Activated T-cell treated with anti-CD3 and anti-CD28 coated beads, Interleukin-2, amount 50 U/mL, for 72 hours (primary cell): ENCODE measurements at regions not wholly inside any gene's neighbourhood (a gene's known extent, or its start where the extent isn't known, plus 50 kb on each side); places are given as distances from the start of the nearest gene placed in this dataset.
"Not testable (repeated sequence)": the region's sequence is repeated elsewhere in the genome, so short reads cannot be mapped to it uniquely, and the experiment has no call there.

Source experiments
- ATAC-seq, 2 donors: fragments of 150-1000 bp; cut with Tn5 transposase; replicated peaks in 1 of 2; 2 replicates each; pipeline ENCODE4 v1.10.0; 2021; ENCODE audit warnings: moderate library complexity in 2 of 2, mild to moderate bottlenecking in 1 of 2
- DNase-seq, 2 donors: peaks; one replicate each; pipeline ENCODE4 v3.0.0; 2021 to 2022; ENCODE audit warnings: mixed read lengths in 1 of 2
- H3K27ac Mint-ChIP-seq: one replicate; pipeline ENCODE4 v1.8.0; 2022; ENCODE audit warnings: mild to moderate bottlenecking, moderate library complexity, mixed read lengths
- H3K27me3 Mint-ChIP-seq: one replicate; pipeline ENCODE4 v1.8.0; 2022; ENCODE audit warnings: low read depth, mixed read lengths
- H3K36me3 Mint-ChIP-seq, 2 donors: one replicate each; pipeline ENCODE4 v1.8.0; 2022; ENCODE audit warnings: mixed read lengths in 2 of 2, mild to moderate bottlenecking in 1 of 2; ENCODE audit not compliant: insufficient read depth in 2 of 2
- H3K4me1 Mint-ChIP-seq: one replicate; pipeline ENCODE4 v1.8.0; 2022; ENCODE audit warnings: low read depth, mixed read lengths
- H3K4me3 Mint-ChIP-seq, 2 donors: one replicate each; pipeline ENCODE4 v1.8.0; 2022; ENCODE audit warnings: mild to moderate bottlenecking in 2 of 2, mixed read lengths in 2 of 2, moderate library complexity in 2 of 2
- H3K9me3 Mint-ChIP-seq, 2 donors: one replicate each; pipeline ENCODE4 v1.8.0; 2022; ENCODE audit warnings: mixed read lengths in 2 of 2

DNA sequence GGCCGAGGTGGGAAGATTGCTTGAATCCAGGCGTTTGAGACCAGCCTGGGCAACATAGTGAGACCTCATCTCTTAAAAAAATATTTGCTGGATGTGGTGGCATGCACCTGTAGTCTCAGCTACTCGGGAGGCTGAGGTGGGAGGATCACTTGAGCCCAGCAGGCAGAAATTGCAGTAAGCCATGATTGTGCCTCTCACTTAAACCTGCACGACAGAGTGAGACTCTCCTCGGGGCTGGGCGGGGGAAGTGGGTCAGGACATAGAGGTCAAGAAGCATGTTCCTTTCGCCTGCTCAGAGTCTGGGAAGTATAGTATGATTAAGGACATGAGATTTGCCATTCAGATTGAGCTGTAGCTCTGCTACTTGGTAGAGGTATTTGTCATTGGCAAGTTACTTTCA lies 52.3 kb downstream of the SEPTIN7 start:
- not testable (repeated sequence) for H3K9me3 Mint-ChIP-seq, H3K36me3 Mint-ChIP-seq, ATAC-seq, DNase-seq, H3K27me3 Mint-ChIP-seq, H3K4me3 Mint-ChIP-seq, H3K27ac Mint-ChIP-seq
- peaks cover 35% of the 10 kb centered on the region for H3K4me1 Mint-ChIP-seq

DNA sequence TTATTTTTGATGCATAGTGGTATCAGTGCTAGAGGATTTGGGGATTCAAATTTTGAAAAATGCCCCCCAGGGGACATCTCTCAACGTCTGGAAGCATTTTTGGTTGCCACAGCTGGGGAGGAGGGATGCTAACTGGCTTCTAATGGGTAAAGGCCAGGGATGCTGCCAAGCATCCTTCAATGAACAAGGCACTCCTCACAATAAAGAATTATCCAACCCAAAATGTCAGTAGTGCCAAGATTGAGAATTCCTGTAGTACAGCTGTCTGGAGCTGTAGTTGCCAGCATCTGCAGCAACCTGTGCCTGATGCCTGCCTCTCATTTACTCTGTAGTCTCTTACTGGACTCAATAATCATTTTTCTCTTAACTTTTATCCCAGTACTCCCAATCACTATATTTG lies 53.5 kb downstream of the SEPTIN7 start:
- ATAC-seq (no peak), DNase-seq (no peak)
- Mint-ChIP-seq H3K9me3 (peaks cover 0 to 6% of the 10 kb centered on the region in 2 donors), H3K4me1 (peaks cover 38% of the 10 kb centered on the region), H3K27me3 (no peaks in the 10 kb centered on the region), H3K4me3 (no peak overlapping the region), H3K36me3 (peaks cover 5 to 10% of the 10 kb centered on the region in 2 donors), H3K27ac (no peak overlapping the region)

DNA sequence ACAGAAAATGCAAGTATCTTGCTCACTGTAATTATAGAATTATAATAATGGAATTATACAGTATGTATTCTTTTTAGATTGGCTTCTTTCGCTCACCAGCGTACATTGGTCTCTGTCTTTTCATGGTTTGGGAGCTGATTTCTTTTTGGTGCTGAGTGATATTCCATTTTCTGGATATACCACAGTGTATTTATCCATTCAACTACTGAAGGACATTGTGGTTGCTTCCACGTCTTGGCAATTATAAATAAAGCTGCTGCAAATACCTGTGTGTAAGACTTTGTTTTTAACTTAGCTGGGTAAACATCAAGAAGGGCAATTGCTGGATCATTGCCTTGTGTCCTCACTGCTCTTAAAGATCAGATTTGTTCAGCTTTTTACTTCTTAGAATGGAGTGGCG lies 55.3 kb downstream of the SEPTIN7 start:
- H3K9me3 Mint-ChIP-seq: peaks cover 0 to 6% of the 10 kb centered on the region in 2 donors
- peaks cover 41% of the 10 kb centered on the region for H3K4me1 Mint-ChIP-seq
- ATAC-seq (no peak), DNase-seq (no peak)
- no peak overlapping the region for H3K27ac Mint-ChIP-seq
- H3K27me3 Mint-ChIP-seq: no peaks in the 10 kb centered on the region
- H3K4me3 Mint-ChIP-seq: peak overlapping the region in 1 of 2 donors; percentile 34
- H3K36me3 Mint-ChIP-seq: peaks cover 5 to 7% of the 10 kb centered on the region in 2 donors

DNA sequence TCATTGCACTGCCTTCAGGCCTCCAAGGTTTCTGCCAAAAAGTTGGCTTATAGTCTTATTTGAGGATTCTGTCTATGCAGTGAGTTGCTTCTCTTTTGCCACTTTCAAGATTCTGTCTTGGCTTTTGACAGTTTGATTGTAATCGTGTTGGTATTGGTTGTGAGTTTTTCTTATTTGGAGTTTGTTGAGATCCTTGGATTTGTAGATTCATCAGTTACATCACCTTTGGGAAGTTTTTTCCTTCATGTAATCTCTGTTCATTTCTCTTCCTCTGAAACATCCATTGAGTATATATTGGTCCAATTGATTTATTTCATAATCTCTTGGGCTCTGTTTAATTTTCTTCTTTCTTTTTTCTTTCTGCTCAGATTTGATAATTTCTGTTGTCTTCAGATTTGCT lies 59.8 kb downstream of the SEPTIN7 start:
- DNase-seq (no peak), ATAC-seq (no peak)
- Mint-ChIP-seq H3K27me3 (no peaks in the 10 kb centered on the region), H3K9me3 (peaks cover 0 to 6% of the 10 kb centered on the region in 2 donors), H3K4me1 (peaks cover 31% of the 10 kb centered on the region), H3K4me3 (no peak overlapping the region), H3K36me3 (peaks cover 8 to 9% of the 10 kb centered on the region in 2 donors), H3K27ac (peak overlapping the region; percentile 63)

DNA sequence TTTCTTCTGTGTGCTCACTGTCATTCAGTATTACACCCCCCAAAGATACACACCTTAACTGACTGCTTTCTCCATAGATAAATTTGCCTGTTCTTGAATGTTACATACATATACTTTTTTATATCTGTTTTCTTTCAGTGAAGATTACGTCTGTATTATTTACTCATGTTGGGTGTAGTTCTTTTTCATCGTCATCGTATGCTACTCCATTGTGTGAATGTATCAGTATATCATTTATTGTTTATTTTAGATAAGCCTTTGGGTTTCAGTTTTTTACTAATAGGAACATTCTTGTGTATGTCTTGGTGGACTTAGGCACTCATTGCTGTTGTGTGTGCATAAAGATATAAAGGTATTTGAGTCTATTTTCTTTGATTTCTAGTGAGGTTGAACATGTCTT lies 64.4 kb downstream of the SEPTIN7 start:
- Mint-ChIP-seq H3K27me3 (no peaks in the 10 kb centered on the region), H3K9me3 (no peaks in the 10 kb centered on the region), H3K4me1 (peaks cover 22% of the 10 kb centered on the region), H3K4me3 (no peak overlapping the region), H3K27ac (no peak overlapping the region), H3K36me3 (peaks cover 7 to 16% of the 10 kb centered on the region in 2 donors)
- no peak for DNase-seq
- ATAC-seq: no peak

DNA sequence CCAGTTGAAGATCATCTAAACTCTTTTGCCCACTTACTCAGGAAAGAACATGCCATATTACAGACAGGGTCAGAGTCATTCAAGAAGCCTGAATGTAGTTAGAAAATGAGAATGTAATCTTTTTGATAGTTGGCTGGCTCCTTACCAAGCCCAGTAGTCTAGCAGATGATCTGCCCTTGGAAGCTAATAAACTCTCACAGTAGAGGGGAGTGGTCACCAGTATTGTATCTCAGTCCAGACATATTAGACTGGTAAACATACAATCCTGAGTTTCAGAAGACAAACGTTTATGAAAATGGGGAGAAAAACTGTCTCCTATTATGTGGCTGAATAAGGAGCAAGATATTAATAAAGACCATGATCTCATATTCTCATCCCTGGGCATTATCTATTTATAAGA lies 65.3 kb downstream of the SEPTIN7 start:
- Mint-ChIP-seq H3K36me3 (peaks cover 8 to 16% of the 10 kb centered on the region in 2 donors), H3K4me3 (no peak overlapping the region), H3K27ac (peak overlapping the region; percentile 47), H3K27me3 (no peaks in the 10 kb centered on the region), H3K4me1 (peaks cover 24% of the 10 kb centered on the region), H3K9me3 (no peaks in the 10 kb centered on the region)
- no peak for DNase-seq
- ATAC-seq: no peak

DNA sequence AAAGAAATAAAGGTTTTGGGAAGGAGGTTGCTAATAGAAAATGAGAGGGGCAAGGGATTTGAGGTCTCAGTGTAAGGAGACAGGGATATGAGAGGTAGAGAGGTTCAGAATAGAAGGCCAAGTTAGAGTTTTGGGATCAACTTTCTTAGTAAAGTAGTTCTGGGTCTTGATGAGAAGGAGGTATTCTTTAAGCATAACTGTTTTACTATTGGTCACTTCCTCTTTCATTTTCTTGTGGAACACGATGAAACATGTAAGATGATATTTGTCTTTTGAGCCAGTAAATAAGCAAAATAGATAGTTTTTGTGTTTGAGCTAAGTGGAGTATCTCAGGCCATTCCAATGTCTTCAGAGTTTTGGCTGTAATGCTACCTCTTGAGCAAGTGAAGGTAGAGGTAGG lies 68.3 kb downstream of the SEPTIN7 start:
- not testable (repeated sequence) for H3K27me3 Mint-ChIP-seq, DNase-seq, H3K9me3 Mint-ChIP-seq, ATAC-seq
- H3K4me1 Mint-ChIP-seq: peaks cover 24% of the 10 kb centered on the region
- peak overlapping the region; percentile 41 for H3K27ac Mint-ChIP-seq
- peaks cover 7 to 18% of the 10 kb centered on the region in 2 donors for H3K36me3 Mint-ChIP-seq
- peak overlapping the region in 1 of 2 donors; percentile 21 for H3K4me3 Mint-ChIP-seq

DNA sequence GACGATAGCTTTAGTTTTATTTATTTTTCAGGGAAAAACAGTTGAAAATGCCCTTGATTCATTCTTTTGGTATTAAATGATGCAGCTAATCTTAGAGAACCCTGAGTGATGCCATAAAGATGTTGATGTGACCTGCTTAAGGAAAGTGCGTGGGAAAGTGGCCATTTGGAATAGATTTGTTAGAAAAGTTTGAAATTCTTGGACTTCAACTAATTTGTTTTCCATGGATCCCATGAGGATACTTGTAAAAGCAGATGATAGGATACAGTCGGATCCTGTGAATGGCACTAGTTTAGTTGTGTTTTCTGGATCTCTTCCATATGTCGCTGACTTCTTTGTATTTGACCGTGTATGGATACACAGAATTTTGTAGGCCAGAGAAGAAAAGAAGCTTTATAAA lies 69.0 kb downstream of the SEPTIN7 start:
- Mint-ChIP-seq H3K4me1 (peaks cover 24% of the 10 kb centered on the region), H3K27ac (no peak overlapping the region)

DNA sequence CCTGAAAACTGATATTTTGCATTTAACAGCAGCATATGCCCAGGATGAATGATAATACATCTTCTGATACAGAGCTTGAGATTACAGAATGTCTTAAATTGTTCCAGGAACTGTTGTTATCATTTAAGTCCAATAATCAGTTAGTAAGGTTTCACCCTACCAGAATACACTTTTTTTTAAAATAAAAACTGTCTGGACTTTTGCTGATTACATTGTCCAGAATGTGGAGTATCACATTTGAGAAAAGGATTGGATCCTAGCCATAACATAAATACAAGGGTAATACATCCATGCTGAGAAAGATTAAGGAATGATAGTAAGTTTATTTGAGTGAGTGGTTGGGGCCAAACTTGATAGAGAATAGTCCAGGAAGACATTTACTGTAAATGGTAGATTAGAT lies 71.0 kb downstream of the SEPTIN7 start:
- no peaks in the 10 kb centered on the region for H3K9me3 Mint-ChIP-seq
- H3K27ac Mint-ChIP-seq: no peak overlapping the region
- H3K4me3 Mint-ChIP-seq: no peak overlapping the region
- H3K27me3 Mint-ChIP-seq: no peaks in the 10 kb centered on the region
- DNase-seq: no peak
- no peak for ATAC-seq
- peaks cover 24% of the 10 kb centered on the region for H3K4me1 Mint-ChIP-seq
- peaks cover 6 to 17% of the 10 kb centered on the region in 2 donors for H3K36me3 Mint-ChIP-seq

More for the DNA sequence above, 69.0 kb downstream of the SEPTIN7 start:
- no peak overlapping the region for H3K4me3 Mint-ChIP-seq
- H3K27me3 Mint-ChIP-seq: no peaks in the 10 kb centered on the region
- no peak for DNase-seq
- H3K9me3 Mint-ChIP-seq: no peaks in the 10 kb centered on the region
- ATAC-seq: no peak
- peaks cover 6 to 19% of the 10 kb centered on the region in 2 donors for H3K36me3 Mint-ChIP-seq

DNA sequence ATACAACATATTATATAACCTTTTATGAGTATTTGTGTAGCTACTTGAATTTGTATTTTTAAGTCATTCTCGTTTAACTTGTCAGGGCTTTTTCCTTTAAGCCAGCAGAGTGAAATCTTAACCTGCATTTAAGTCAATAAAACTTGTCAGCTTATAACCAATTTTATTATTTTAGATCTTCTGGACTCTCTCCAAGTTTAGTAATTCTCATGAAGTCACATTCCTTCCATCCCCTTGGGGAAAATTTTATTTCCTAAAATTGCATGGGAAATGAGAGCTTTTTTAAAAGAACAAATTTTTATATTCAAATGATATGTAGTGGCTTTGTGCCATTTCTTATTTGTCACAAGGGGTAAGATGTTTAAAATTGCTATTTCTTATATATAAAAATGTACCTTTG lies 74.0 kb downstream of the SEPTIN7 start:
- H3K4me3 Mint-ChIP-seq: no peak overlapping the region
- H3K27ac Mint-ChIP-seq: no peak overlapping the region
- no peaks in the 10 kb centered on the region for H3K9me3 Mint-ChIP-seq
- ATAC-seq: no peak
- no peak for DNase-seq
- peaks cover 10% of the 10 kb centered on the region for H3K4me1 Mint-ChIP-seq
- H3K27me3 Mint-ChIP-seq: no peaks in the 10 kb centered on the region
- H3K36me3 Mint-ChIP-seq: peaks cover 5 to 6% of the 10 kb centered on the region in 2 donors

DNA sequence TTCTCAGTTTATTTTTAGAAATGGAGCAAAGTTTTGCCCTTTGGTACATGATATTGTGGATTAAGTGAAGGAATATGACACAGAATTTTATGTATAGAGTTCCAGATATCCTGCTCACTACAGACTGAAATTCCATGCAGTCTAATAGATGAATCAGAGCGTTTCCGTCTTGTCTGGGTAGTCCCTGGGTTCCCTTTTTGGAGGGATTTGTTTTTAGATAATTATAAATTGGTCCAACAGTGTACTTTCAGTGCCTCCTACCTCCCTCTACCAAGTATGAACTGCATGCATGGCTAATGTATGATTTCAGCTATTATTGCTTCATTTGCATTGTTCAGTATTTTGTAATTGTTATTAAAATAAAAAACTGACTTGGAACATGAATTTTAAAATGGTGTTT lies 74.4 kb downstream of the SEPTIN7 start:
- H3K9me3 Mint-ChIP-seq: no peaks in the 10 kb centered on the region
- no peak for DNase-seq
- H3K27me3 Mint-ChIP-seq: no peaks in the 10 kb centered on the region
- ATAC-seq: no peak
- peaks cover 5 to 7% of the 10 kb centered on the region in 2 donors for H3K36me3 Mint-ChIP-seq
- H3K27ac Mint-ChIP-seq: no peak overlapping the region
- no peak overlapping the region for H3K4me3 Mint-ChIP-seq
- H3K4me1 Mint-ChIP-seq: peaks cover 6% of the 10 kb centered on the region

DNA sequence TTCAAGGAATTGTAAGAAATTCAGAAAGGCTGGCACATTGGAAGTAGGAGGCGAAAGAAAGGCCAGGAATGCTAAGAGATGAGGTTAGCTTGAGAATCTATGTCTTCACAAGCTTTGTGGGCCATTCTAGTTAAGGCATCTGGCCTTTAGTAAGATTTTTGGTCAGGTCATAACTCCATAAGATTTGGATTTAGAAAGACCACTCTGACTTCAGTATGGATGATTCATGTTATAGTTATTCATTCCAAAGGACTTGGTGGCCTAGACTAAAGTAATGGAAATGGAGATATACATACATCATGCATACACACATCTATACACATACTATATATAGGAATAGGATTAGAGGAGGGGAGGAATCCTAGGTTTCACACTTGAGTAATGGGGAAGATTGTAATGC lies 77.5 kb downstream of the SEPTIN7 start:
- H3K4me1 Mint-ChIP-seq: no peaks in the 10 kb centered on the region
- H3K27me3 Mint-ChIP-seq: no peaks in the 10 kb centered on the region
- H3K9me3 Mint-ChIP-seq: no peaks in the 10 kb centered on the region
- peak overlapping the region; percentile 56 for H3K27ac Mint-ChIP-seq
- H3K4me3 Mint-ChIP-seq: no peak overlapping the region
- H3K36me3 Mint-ChIP-seq: peaks cover 4 to 18% of the 10 kb centered on the region in 2 donors
- DNase-seq (no peak), ATAC-seq (no peak)

DNA sequence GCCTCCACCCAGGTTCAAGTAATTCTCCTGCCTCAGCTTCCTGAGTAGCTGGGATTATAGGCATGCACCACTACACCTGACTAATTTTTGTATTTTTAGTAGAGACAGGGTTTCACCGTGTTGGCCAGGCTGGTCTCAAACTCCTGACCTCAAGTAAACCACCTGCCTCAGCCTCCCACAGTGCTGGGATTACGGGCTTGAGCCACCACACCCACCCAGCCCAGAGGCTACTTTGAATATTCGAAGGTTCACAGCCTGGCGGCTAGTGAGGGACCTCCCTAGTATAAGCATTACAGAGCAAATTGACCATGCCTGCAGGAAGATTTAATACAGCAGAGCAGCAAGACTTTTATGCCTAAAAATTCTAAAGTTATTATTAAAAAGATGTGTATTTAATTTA lies 86.6 kb downstream of the SEPTIN7 start:
- H3K4me3 Mint-ChIP-seq, DNase-seq, H3K27ac Mint-ChIP-seq, H3K4me1 Mint-ChIP-seq, ATAC-seq, H3K27me3 Mint-ChIP-seq, H3K9me3 Mint-ChIP-seq: not testable (repeated sequence)
- peaks cover 11 to 23% of the 10 kb centered on the region in 2 donors for H3K36me3 Mint-ChIP-seq

DNA sequence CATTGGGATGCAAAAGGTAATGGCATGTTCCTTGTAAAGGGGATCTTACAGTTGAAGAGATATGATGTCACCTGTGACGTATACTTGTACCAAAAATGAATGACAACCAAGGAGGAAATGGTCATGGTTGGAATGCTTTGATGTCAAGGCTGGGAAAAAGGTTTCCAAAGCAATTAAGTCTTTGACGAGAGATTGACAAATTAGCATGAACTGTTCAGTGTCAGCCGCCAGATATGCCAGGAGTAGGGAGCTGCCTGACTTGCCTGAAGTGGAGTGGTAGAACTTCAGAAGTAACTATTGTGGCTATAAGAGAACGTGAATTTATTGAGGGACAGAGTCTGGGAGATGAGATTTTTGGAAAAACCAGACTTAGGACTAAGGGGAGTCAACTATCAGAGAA lies 88.1 kb downstream of the SEPTIN7 start:
- peaks cover 12 to 22% of the 10 kb centered on the region in 2 donors for H3K36me3 Mint-ChIP-seq

More for the DNA sequence above, 88.1 kb downstream of the SEPTIN7 start:
- H3K4me1 Mint-ChIP-seq: peaks cover 15% of the 10 kb centered on the region
- H3K27ac Mint-ChIP-seq: no peak overlapping the region
- DNase-seq (no peak), ATAC-seq (no peak)
- H3K9me3 Mint-ChIP-seq: no peaks in the 10 kb centered on the region
- no peak overlapping the region for H3K4me3 Mint-ChIP-seq
- no peaks in the 10 kb centered on the region for H3K27me3 Mint-ChIP-seq
